Liver (tissue), 8 donors: ENCODE measurements at regions not wholly inside any gene's neighbourhood (a gene's known extent, or its start where the extent isn't known, plus 50 kb on each side); places are given as distances from the start of the nearest gene placed in this dataset.

ENCODE experiments used
- DNase-seq: peaks from one replicate; pipeline ENCODE4 v3.0.0-alpha.2; 2017; ENCODE audit warnings: low spot score
- H3K27ac ChIP-seq, 2 donors: one replicate each; pipeline ENCODE4 v1.7.0; 2013; ENCODE audit warnings: inconsistent platforms in 2 of 2, low read length in 2 of 2, control low read depth in 1 of 2, low read depth in 1 of 2, mild to moderate bottlenecking in 1 of 2
- H3K27me3 ChIP-seq, 4 donors: one replicate each; pipeline versions ENCODE4 v1.6.1 to v1.7.0; 2013; ENCODE audit warnings: low read length in 3 of 4, inconsistent platforms in 1 of 4, mild to moderate bottlenecking in 1 of 4, moderate library complexity in 1 of 4; ENCODE audit not compliant: control insufficient read depth in 4 of 4, insufficient read depth in 4 of 4
- H3K36me3 ChIP-seq, 4 donors: one replicate each; pipeline versions ENCODE4 v1.6.1 to v1.7.0; 2013; ENCODE audit warnings: low read length in 3 of 4, mild to moderate bottlenecking in 3 of 4, low read depth in 1 of 4, moderate library complexity in 1 of 4; ENCODE audit not compliant: control insufficient read depth in 4 of 4, insufficient read depth in 3 of 4
- H3K4me1 ChIP-seq, 4 donors: one replicate each; pipeline versions ENCODE4 v1.6.1 to v1.7.0; 2013; ENCODE audit warnings: low read length in 3 of 4, mild to moderate bottlenecking in 3 of 4, moderate library complexity in 1 of 4; ENCODE audit not compliant: control insufficient read depth in 4 of 4, insufficient read depth in 4 of 4
- H3K4me3 ChIP-seq, 3 donors: one replicate each; pipeline versions ENCODE4 v1.6.1 to v1.7.0; 2013; ENCODE audit warnings: low read length in 3 of 3, control low read depth in 1 of 3, low read depth in 1 of 3, mild to moderate bottlenecking in 1 of 3
- H3K9ac ChIP-seq, 2 donors: one replicate each; pipeline ENCODE4 v1.7.0; 2013; ENCODE audit warnings: low read length in 2 of 2, mild to moderate bottlenecking in 2 of 2, moderate library complexity in 2 of 2, control low read depth in 1 of 2, low read depth in 1 of 2
- H3K9me3 ChIP-seq, 4 donors: one replicate each; pipeline versions ENCODE4 v1.6.1 to v1.7.0; 2013; ENCODE audit warnings: low read length in 3 of 4; ENCODE audit not compliant: control insufficient read depth in 4 of 4
- ATF3 ChIP-seq: IDR thresholded peaks from 2 replicates; pipeline ENCODE4 v1.6.1; 2016; ENCODE audit warnings: antibody characterized with exemption
- CTCF ChIP-seq: fragments of 150-350 bp; IDR thresholded peaks from 2 replicates; pipeline ENCODE4 v1.5.1; 2017; ENCODE audit warnings: improper control_type of control experiment, low read depth, low read length; ENCODE audit not compliant: missing input control
- EGR1 ChIP-seq, 2 donors: IDR thresholded peaks; 2 replicates each; pipeline ENCODE4 v1.6.1; 2016 to 2018; ENCODE audit warnings: antibody characterized with exemption in 2 of 2, low read depth in 2 of 2
- FOXA1 ChIP-seq: IDR thresholded peaks from 2 replicates; pipeline ENCODE4 v1.6.1; 2016; ENCODE audit warnings: antibody characterized with exemption
- FOXA2 ChIP-seq: IDR thresholded peaks from 2 replicates; pipeline ENCODE4 v1.6.1; 2016; ENCODE audit warnings: antibody characterized with exemption
- GABPA ChIP-seq, 2 donors: IDR thresholded peaks in 1 of 2; conservative IDR thresholded peaks in 1 of 2; 2 replicates each; pipeline ENCODE4 v1.6.1; 2016; ENCODE audit warnings: antibody characterized with exemption in 2 of 2, mild to moderate bottlenecking in 1 of 2, moderate library complexity in 1 of 2
- HNF4A ChIP-seq, 2 donors: conservative IDR thresholded peaks; 2 replicates each; pipeline ENCODE4 v1.6.1; 2016; ENCODE audit warnings: antibody characterized with exemption in 2 of 2, mild to moderate bottlenecking in 2 of 2
- HNF4G ChIP-seq: IDR thresholded peaks from 2 replicates; pipeline ENCODE4 v1.6.1; 2016; ENCODE audit warnings: antibody characterized with exemption
- MAX ChIP-seq: IDR thresholded peaks from 2 replicates; pipeline ENCODE4 v1.6.1; 2016; ENCODE audit warnings: antibody characterized with exemption
- NR2F2 ChIP-seq: IDR thresholded peaks from 2 replicates; pipeline ENCODE4 v1.6.1; 2016; ENCODE audit warnings: antibody characterized with exemption
- RAD21 ChIP-seq, 2 donors: IDR thresholded peaks; 2 replicates each; pipeline ENCODE4 v1.6.1; 2016; ENCODE audit warnings: antibody characterized with exemption in 2 of 2, mild to moderate bottlenecking in 2 of 2
- RXRA ChIP-seq, 2 donors: IDR thresholded peaks; 2 replicates each; pipeline ENCODE4 v1.6.1; 2017 to 2018; ENCODE audit warnings: antibody characterized with exemption in 2 of 2, mild to moderate bottlenecking in 1 of 2
- SP1 ChIP-seq: IDR thresholded peaks from 2 replicates; pipeline ENCODE4 v1.6.1; 2018; ENCODE audit warnings: antibody characterized with exemption, mild to moderate bottlenecking
- TAF1 ChIP-seq: conservative IDR thresholded peaks from 2 replicates; pipeline ENCODE4 v1.6.1; 2016; ENCODE audit warnings: antibody characterized with exemption, mild to moderate bottlenecking
- YY1 ChIP-seq: IDR thresholded peaks from 2 replicates; pipeline ENCODE4 v1.6.1; 2016; ENCODE audit warnings: antibody characterized with exemption, mild to moderate bottlenecking
- WGBS: extraction: QIAGEN DNeasy Blood & Tissue Kit; methylation state at CpG from one replicate; pipeline ENCODE4 v1.1.7; 2013; 5-methylcytosine and 5-hydroxymethylcytosine counted together
- TF ChIP-seq, protein P1 (sequence below): IDR thresholded peaks from 2 replicates; pipeline ENCODE4 v1.6.1; 2016; ENCODE audit warnings: antibody characterized with exemption
- TF ChIP-seq, protein P2 (sequence below): IDR thresholded peaks from 2 replicates; pipeline ENCODE4 v1.6.1; 2016; ENCODE audit warnings: antibody characterized with exemption, mild to moderate bottlenecking
- donor health status: healthy.
- donor health status: healthy.
- donor health status: healthy.
- donor health status: healthy.
- donor health status: healthy.

DNA sequence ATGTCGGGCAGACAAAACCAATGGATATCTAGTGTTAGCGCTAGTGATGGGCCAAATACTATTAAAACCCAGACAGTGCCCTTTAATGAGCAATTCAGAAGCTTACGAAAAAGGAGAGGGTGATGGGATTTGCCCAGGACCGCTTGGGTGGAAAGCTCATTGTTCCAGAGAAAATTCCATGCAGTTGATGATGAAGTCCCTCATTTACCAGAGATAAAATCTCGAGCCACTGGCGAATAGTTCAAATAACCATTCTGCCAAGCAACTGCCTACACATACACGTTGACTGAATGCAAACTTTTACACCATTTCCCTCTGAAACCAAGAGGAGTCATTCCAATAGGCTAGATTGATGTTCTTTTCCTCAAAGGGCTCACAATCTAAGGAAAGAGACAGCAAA is 73.6 kb upstream of the ARL4C start:
- no peak for DNase-seq
- H3K27ac ChIP-seq, result no peak overlapping the region

More for the DNA sequence above, 73.6 kb upstream of the ARL4C start:
- Histone ChIP-seq H3K4me3 (no peak overlapping the region), H3K4me1 (no peaks in the 10 kb centered on the region), H3K36me3 (no peaks in the 10 kb centered on the region), H3K9ac (no peak overlapping the region), H3K27me3 (no peaks in the 10 kb centered on the region), H3K9me3 (no peaks in the 10 kb centered on the region)
- 78% methylated on average over 7 of the region's 7 CpGs for WGBS
- TF ChIP-seq MAX (no peak), NR2F2 (no peak), ATF3 (no peak), YY1 (no peak), SP1 (no peak), CTCF (no peak), RXRA (IDR thresholded peaks at IDR 0.05) (no peak), RAD21 (IDR thresholded peaks at IDR 0.05) (no peak), HNF4G (no peak), GABPA (IDR thresholded peaks at IDR 0.05 in 1 of 2, conservative IDR thresholded peaks at IDR 0.05 in 1 of 2) (no peak), EGR1 (IDR thresholded peaks at IDR 0.05; ENCODE audit: low read depth in 2 of 2) (no peak), HNF4A (conservative IDR thresholded peaks at IDR 0.05) (no peak), FOXA2 (no peak), FOXA1 (no peak), TAF1 (no peak)
- TF ChIP-seq, protein P1, sequence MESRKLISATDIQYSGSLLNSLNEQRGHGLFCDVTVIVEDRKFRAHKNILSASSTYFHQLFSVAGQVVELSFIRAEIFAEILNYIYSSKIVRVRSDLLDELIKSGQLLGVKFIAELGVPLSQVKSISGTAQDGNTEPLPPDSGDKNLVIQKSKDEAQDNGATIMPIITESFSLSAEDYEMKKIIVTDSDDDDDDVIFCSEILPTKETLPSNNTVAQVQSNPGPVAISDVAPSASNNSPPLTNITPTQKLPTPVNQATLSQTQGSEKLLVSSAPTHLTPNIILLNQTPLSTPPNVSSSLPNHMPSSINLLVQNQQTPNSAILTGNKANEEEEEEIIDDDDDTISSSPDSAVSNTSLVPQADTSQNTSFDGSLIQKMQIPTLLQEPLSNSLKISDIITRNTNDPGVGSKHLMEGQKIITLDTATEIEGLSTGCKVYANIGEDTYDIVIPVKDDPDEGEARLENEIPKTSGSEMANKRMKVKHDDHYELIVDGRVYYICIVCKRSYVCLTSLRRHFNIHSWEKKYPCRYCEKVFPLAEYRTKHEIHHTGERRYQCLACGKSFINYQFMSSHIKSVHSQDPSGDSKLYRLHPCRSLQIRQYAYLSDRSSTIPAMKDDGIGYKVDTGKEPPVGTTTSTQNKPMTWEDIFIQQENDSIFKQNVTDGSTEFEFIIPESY, result no peak
- TF ChIP-seq, protein P2, sequence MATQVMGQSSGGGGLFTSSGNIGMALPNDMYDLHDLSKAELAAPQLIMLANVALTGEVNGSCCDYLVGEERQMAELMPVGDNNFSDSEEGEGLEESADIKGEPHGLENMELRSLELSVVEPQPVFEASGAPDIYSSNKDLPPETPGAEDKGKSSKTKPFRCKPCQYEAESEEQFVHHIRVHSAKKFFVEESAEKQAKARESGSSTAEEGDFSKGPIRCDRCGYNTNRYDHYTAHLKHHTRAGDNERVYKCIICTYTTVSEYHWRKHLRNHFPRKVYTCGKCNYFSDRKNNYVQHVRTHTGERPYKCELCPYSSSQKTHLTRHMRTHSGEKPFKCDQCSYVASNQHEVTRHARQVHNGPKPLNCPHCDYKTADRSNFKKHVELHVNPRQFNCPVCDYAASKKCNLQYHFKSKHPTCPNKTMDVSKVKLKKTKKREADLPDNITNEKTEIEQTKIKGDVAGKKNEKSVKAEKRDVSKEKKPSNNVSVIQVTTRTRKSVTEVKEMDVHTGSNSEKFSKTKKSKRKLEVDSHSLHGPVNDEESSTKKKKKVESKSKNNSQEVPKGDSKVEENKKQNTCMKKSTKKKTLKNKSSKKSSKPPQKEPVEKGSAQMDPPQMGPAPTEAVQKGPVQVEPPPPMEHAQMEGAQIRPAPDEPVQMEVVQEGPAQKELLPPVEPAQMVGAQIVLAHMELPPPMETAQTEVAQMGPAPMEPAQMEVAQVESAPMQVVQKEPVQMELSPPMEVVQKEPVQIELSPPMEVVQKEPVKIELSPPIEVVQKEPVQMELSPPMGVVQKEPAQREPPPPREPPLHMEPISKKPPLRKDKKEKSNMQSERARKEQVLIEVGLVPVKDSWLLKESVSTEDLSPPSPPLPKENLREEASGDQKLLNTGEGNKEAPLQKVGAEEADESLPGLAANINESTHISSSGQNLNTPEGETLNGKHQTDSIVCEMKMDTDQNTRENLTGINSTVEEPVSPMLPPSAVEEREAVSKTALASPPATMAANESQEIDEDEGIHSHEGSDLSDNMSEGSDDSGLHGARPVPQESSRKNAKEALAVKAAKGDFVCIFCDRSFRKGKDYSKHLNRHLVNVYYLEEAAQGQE, result no peak
